GM23248 (cell line): ENCODE measurements at regions not wholly inside any gene's neighbourhood (a gene's known extent, or its start where the extent isn't known, plus 50 kb on each side); places are given as distances from the start of the nearest gene placed in this dataset.

Experiments used
- EZH2 ChIP-seq: fragments of 200-600 bp; sonication (generic); IDR thresholded peaks from 2 replicates; pipeline ENCODE4 v1.6.1; 2018; ENCODE audit warnings: antibody characterized with exemption, mild to moderate bottlenecking; ENCODE audit not compliant: insufficient read depth, poor library complexity, severe bottlenecking
- EZH2phosphoT487 ChIP-seq: fragments of 200-600 bp; sonication (generic); IDR thresholded peaks from 2 replicates; pipeline ENCODE4 v1.6.1; 2018; ENCODE audit warnings: antibody characterized with exemption, moderate library complexity, mild to moderate bottlenecking, low read depth; ENCODE audit not compliant: insufficient read depth

DNA sequence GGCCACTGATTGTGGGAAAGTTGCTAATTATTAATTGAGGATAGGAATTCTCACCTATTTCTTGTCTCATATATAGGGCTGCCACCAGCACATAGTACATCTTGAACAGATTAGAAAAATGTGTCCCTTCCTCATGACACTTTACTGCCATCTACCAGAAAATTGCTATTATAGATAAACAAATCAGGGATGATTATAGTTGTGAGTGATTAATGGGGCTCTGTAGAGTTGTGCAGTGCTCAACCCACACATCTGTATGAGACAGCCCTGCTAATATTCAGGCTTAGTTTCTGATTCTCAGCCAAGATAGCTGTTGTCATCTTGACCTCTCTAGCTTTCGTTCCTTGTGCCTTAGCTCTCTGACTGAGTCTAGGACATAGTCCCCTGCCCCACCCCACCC is 373.3 kb downstream of the TLE4 start:
- TF ChIP-seq EZH2phosphoT487, result no peak
- no peak for TF ChIP-seq EZH2
